Fibroblast of mammary gland (primary cell): ENCODE measurements at regions not wholly inside any gene's neighbourhood (a gene's known extent, or its start where the extent isn't known, plus 50 kb on each side); places are given as distances from the start of the nearest gene placed in this dataset.
"Not testable (repeated sequence)": the region's sequence is repeated elsewhere in the genome, so short reads cannot be mapped to it uniquely, and the experiment has no call there.

Experiments used
- DNase-seq: peaks from one replicate; pipeline ENCODE4 v3.0.0-alpha.2; 2010; ENCODE audit warnings: low read depth
- H3K4me3 ChIP-seq: 2 replicates; pipeline ENCODE4 v1.5.1; 2011; ENCODE audit warnings: low read depth, mild to moderate bottlenecking, low read length, moderate library complexity; ENCODE audit not compliant: control insufficient read depth
- TF ChIP-seq, protein P1 (sequence below): conservative IDR thresholded peaks from 2 replicates; pipeline ENCODE4 v1.5.1; 2011; ENCODE audit warnings: low read depth, low read length, inconsistent platforms; ENCODE audit not compliant: control insufficient read depth, insufficient read depth

DNA sequence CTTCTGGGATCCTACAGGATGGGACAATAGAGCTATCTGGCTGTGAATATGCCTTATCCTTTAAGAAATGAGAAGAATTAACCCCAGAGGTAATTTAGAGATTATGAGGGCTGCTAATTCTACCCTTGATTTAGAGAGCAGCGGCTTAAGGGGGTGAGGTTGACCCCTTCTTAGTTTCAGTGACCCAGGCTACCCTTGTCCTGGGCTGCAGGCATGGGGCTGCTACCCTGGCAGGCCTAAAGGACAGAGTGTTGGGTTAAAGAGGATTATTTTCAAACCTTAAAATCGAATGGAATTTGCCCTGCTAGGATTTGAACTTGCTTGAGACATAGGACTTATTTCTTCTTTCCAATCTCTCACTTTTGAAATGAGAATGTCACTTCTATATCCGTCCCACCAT, 1343.4 kb downstream of the HACE1 start:
- H3K4me3 ChIP-seq = no peak overlapping the region
- DNase-seq = no peak
- TF ChIP-seq, protein P1, sequence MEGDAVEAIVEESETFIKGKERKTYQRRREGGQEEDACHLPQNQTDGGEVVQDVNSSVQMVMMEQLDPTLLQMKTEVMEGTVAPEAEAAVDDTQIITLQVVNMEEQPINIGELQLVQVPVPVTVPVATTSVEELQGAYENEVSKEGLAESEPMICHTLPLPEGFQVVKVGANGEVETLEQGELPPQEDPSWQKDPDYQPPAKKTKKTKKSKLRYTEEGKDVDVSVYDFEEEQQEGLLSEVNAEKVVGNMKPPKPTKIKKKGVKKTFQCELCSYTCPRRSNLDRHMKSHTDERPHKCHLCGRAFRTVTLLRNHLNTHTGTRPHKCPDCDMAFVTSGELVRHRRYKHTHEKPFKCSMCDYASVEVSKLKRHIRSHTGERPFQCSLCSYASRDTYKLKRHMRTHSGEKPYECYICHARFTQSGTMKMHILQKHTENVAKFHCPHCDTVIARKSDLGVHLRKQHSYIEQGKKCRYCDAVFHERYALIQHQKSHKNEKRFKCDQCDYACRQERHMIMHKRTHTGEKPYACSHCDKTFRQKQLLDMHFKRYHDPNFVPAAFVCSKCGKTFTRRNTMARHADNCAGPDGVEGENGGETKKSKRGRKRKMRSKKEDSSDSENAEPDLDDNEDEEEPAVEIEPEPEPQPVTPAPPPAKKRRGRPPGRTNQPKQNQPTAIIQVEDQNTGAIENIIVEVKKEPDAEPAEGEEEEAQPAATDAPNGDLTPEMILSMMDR = no peak

DNA sequence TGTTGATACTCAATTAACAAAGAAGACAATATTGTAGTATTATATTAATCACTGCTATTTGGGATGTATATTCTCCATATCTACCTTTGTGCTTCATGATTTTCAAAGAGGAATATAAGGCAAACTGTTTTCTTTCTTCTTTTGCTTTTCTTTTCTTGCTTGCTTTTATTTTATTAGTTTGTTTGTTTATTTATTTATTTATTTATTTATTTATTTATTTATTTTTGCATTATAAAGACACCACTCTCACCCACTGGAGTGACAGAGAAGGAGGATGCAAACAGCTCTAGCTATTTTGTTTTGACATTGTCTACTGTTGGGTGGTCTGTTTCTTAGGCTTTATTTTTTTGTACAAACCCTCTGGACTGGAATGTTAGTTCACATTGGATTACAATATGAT, 1352.7 kb downstream of the HACE1 start:
- H3K4me3 ChIP-seq = no peak overlapping the region
- DNase-seq = no peak
- TF ChIP-seq, protein P1 = no peak

DNA sequence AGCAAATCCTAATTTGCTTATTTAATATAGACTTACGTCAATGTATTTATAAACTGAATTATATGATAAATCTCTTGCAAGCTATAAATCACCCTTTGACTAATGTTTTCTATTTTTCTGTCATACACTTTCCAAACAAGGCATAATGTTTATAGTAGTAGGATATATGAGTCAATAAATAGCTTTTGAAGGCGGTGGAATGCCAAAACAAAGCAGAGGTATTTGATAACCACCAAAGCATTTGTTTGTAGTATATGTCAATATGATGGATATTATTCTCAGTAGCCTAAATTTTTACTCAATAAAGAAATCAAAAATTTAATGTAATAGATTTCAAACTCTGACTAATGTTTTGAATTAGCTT, 1354.6 kb downstream of the HACE1 start:
- no peak for DNase-seq
- no peak overlapping the region for H3K4me3 ChIP-seq
- TF ChIP-seq, protein P1 = no peak

DNA sequence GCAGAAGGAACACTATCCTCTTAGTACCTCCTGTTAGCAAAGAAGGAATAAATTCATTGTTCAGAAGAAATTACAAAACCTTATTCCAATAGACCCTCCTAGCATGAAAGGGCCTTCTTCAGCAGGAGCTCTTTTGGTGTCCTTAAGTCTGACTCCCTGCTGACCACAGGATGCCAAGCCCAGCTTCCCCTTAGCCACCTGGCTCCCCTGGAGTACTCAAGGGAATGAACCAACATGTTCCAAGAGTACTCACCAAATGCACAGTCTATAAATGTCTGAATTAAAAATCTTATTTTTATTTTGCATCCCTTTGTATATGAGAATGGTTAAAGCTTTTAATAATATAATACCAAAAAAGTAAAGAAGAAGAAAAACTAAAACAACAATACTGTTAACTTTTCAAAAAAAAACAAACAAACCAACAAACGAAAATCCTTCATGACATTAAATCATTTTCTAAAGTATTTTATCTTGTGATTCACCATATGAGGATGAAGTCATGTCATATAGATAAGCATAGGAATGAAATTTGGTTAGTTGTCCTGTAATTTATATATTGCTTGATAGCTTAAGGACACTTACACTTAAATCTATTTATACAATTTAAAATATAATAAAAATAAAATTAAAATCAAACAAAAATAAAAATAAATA, 1355.1 kb downstream of the HACE1 start:
- TF ChIP-seq, protein P1 = no peak
- no peak for DNase-seq
- H3K4me3 ChIP-seq = no peak overlapping the region

DNA sequence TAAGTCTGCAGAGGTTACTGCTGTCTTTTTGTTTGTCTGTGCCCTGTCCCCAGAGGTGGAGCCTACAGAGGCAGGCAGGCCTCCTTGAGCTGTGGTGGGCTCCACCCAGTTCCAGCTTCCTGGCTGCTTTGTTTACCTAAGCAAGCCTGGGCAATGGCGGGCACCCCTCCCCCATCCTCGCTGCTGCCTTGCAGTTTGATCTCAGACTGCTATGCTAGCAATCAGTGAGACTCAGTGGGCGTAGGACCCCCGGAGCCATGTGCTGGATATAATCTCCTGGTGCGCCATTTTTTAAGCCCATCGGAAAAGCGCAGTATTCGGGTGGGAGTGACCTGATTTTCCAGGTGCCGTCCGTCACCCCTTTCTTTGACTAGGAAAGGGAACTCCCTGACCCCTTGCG, 1363.1 kb downstream of the HACE1 start:
- not testable (repeated sequence) for H3K4me3 ChIP-seq, DNase-seq

DNA sequence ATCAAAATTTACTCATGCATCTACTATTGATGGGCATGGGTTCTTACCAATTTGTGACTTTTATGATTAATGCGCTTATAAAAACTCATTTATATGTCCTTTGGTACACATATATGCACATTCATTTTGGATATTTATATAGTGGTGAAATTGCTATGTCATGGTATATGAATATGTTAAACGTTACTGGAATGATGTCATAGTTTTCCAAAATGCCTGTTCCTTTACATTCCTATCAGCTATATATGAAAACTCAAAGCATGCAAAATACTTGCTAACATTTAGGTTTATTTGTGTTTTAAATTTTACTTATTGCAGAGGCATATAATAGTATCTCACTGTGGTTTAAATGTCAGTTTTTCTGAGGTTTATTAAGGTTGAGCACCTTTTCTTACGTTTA, 1403.1 kb downstream of the HACE1 start:
- TF ChIP-seq, protein P1 = no peak
- no peak for DNase-seq
- no peak overlapping the region for H3K4me3 ChIP-seq

DNA sequence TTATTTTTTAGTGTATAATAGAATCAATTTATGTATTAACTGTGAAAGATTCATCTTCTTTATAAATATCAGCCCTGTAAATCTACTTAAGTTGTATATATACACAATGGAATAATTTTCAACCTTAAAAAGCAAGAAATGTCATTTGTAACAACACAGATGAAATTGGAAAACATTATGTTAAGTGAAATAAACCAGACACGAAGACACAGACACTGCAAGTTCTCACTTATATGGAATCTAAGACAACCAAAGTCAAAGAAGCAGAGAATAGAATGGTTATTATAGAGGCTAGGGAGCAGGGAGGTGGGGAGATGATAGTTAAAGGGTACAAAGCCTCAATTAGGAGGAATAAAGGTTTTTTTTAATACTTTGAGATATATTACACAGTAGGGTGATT, 1404.4 kb downstream of the HACE1 start:
- TF ChIP-seq, protein P1 = no peak
- no peak overlapping the region for H3K4me3 ChIP-seq
- DNase-seq = no peak
